GM18907 (cell line): ENCODE measurements at regions not wholly inside any gene's neighbourhood (a gene's known extent, or its start where the extent isn't known, plus 50 kb on each side); places are given as distances from the start of the nearest gene placed in this dataset.

Experiments
- ATAC-seq: cut with Tn5 transposase; IDR thresholded peaks from one replicate; pipeline ENCODE4 v1.9.1; 2021; ENCODE audit warnings: mild to moderate bottlenecking, moderate library complexity; ENCODE audit not compliant: unreplicated experiment

GRCh38 chr7:130896051-130896881 is 162.3 kb upstream of the KLF14 start:
- ATAC-seq = no peak

- ATAC-seq = no peak
These were observed 163.0 kb upstream of the KLF14 start for GRCh38 chr7:130896898-130897514.

GRCh38 chr7:130897515-130898419 is 163.8 kb upstream of the KLF14 start:
- ATAC-seq = no peak

- no peak for ATAC-seq
These were observed 165.1 kb upstream of the KLF14 start for GRCh38 chr7:130899071-130899560.

- ATAC-seq = no peak
These were observed 165.8 kb upstream of the KLF14 start for GRCh38 chr7:130899638-130900401.

- no peak for ATAC-seq
These were observed 166.6 kb upstream of the KLF14 start for GRCh38 chr7:130900471-130901076.

GRCh38 chr7:130901209-130901783 is 167.3 kb upstream of the KLF14 start:
- no peak for ATAC-seq

GRCh38 chr7:130902755-130903357 is 168.8 kb upstream of the KLF14 start:
- ATAC-seq = no peak

- no peak for ATAC-seq
These were observed 169.5 kb upstream of the KLF14 start for GRCh38 chr7:130903358-130903974.

GRCh38 chr7:130904031-130904757 is 170.2 kb upstream of the KLF14 start:
- no peak for ATAC-seq

- no peak for ATAC-seq
These were observed 170.8 kb upstream of the KLF14 start for GRCh38 chr7:130904792-130905191.

GRCh38 chr7:130906575-130906974 is 172.6 kb upstream of the KLF14 start:
- ATAC-seq = no peak

- ATAC-seq = no peak
These were observed 173.4 kb upstream of the KLF14 start for GRCh38 chr7:130907439-130907838.

GRCh38 chr7:130908345-130909160 is 174.5 kb upstream of the KLF14 start:
- no peak for ATAC-seq

- no peak for ATAC-seq
These were observed 175.3 kb upstream of the KLF14 start for GRCh38 chr7:130909161-130909836.

GRCh38 chr7:130909881-130910672 is 176.1 kb upstream of the KLF14 start:
- no peak for ATAC-seq
